WTC11 (cell line): ENCODE measurements at regions not wholly inside any gene's neighbourhood (a gene's known extent, or its start where the extent isn't known, plus 50 kb on each side); places are given as distances from the start of the nearest gene placed in this dataset.

Source experiments
- ATAC-seq: fragments of 200-7000 bp; cut with Tn5 transposase; 2 replicates; pipeline ENCODE4 v1.10.0; 2021; ENCODE audit warnings: mild to moderate bottlenecking, moderate library complexity
- CTCF ChIA-PET: fragments of 300-600 bp; sonication (Branson Sonifier 250); formaldehyde crosslinking; loops from one replicate; lab custom pipeline; 2021; ENCODE audit warnings: antibody characterized with exemption; lab: Charles Lee
- POLR2A ChIA-PET: fragments of 350-600 bp; sonication (Branson Sonifier 250); formaldehyde crosslinking; loops from one replicate; lab custom pipeline; 2021; ENCODE audit warnings: antibody characterized with exemption; lab: Charles Lee
- DNase-seq: peaks from one replicate; pipeline ENCODE4 v3.0.0; 2021; ENCODE audit warnings: low spot score
- H3K27ac Mint-ChIP-seq: 2 replicates; pipeline ENCODE4 v1.8.0; 2021; ENCODE audit warnings: mixed read lengths
- H3K27me3 Mint-ChIP-seq: 2 replicates; pipeline ENCODE4 v1.8.0; 2021; ENCODE audit warnings: low read depth, mild to moderate bottlenecking, moderate library complexity, mixed read lengths
- H3K36me3 Mint-ChIP-seq: 2 replicates; pipeline ENCODE4 v1.8.0; 2021; ENCODE audit warnings: mixed read lengths
- H3K4me1 Mint-ChIP-seq: 2 replicates; pipeline ENCODE4 v1.8.0; 2022; ENCODE audit warnings: mixed read lengths
- H3K4me3 Mint-ChIP-seq: 2 replicates; pipeline ENCODE4 v1.8.0; 2021; ENCODE audit warnings: mild to moderate bottlenecking, moderate library complexity, mixed read lengths
- H3K9me3 Mint-ChIP-seq: 2 replicates; pipeline ENCODE4 v1.8.0; 2021; ENCODE audit warnings: mixed read lengths
- ARID4B ChIP-seq: sonication (generic); formaldehyde crosslinking; IDR thresholded peaks from 2 replicates; pipeline ENCODE4 v1.8.0; 2023; ENCODE audit warnings: missing genetic modification reagents, mild to moderate bottlenecking, borderline replicate concordance
- CREB1 ChIP-seq: sonication (generic); formaldehyde crosslinking; IDR thresholded peaks from 2 replicates; pipeline ENCODE4 v1.8.0; 2023; ENCODE audit warnings: mild to moderate bottlenecking, missing genetic modification reagents
- CREM ChIP-seq: sonication (generic); formaldehyde crosslinking; IDR thresholded peaks from 2 replicates; pipeline ENCODE4 v1.8.1; 2022; ENCODE audit warnings: mild to moderate bottlenecking, missing genetic modification reagents, moderate library complexity
- ERG ChIP-seq: fragments of 250-450 bp; sonication (Bioruptor Pico); IDR thresholded peaks from 2 replicates; pipeline ENCODE4 v1.8.0; 2021; ENCODE audit warnings: mild to moderate bottlenecking
- ESRRA ChIP-seq: sonication (generic); formaldehyde crosslinking; IDR thresholded peaks from 2 replicates; pipeline ENCODE4 v1.8.1; 2022; ENCODE audit warnings: mild to moderate bottlenecking, missing genetic modification reagents, borderline replicate concordance
- FOXJ3 ChIP-seq: sonication (generic); formaldehyde crosslinking; IDR thresholded peaks from 2 replicates; pipeline ENCODE4 v1.9.0; 2021; ENCODE audit warnings: missing genetic modification reagents, mild to moderate bottlenecking, borderline replicate concordance
- FOXK1 ChIP-seq: sonication (generic); formaldehyde crosslinking; IDR thresholded peaks from 2 replicates; pipeline ENCODE4 v1.8.0; 2022; ENCODE audit warnings: mild to moderate bottlenecking, moderate library complexity, missing genetic modification reagents
- GABPB1 ChIP-seq: sonication (generic); formaldehyde crosslinking; IDR thresholded peaks from 2 replicates; pipeline ENCODE4 v1.8.1; 2023; ENCODE audit warnings: mild to moderate bottlenecking, missing genetic modification reagents
- IRF2 ChIP-seq: sonication (generic); formaldehyde crosslinking; IDR thresholded peaks from 2 replicates; pipeline ENCODE4 v1.8.0; 2022; ENCODE audit warnings: low read depth, missing genetic modification reagents, borderline replicate concordance
- JAZF1 ChIP-seq: fragments of 250-450 bp; sonication (Bioruptor Pico); IDR thresholded peaks from 2 replicates; pipeline ENCODE4 v1.9.0; 2021; ENCODE audit warnings: moderate library complexity, mild to moderate bottlenecking, inconsistent platforms
- MYBL2 ChIP-seq: sonication (generic); formaldehyde crosslinking; IDR thresholded peaks from 2 replicates; pipeline ENCODE4 v1.8.1; 2023; ENCODE audit warnings: mild to moderate bottlenecking, moderate library complexity, missing genetic modification reagents
- NR3C1 ChIP-seq: sonication (generic); formaldehyde crosslinking; conservative IDR thresholded peaks from 2 replicates; pipeline ENCODE4 v1.8.1; 2023; ENCODE audit warnings: low read depth, mild to moderate bottlenecking, missing genetic modification reagents
- OVOL2 ChIP-seq: fragments of 250-450 bp; sonication (Bioruptor Pico); IDR thresholded peaks from 2 replicates; pipeline ENCODE4 v1.9.0; 2021; ENCODE audit warnings: mild to moderate bottlenecking, borderline replicate concordance
- RELA ChIP-seq: sonication (generic); formaldehyde crosslinking; IDR thresholded peaks from 2 replicates; pipeline ENCODE4 v1.8.1; 2022; ENCODE audit warnings: missing genetic modification reagents, mild to moderate bottlenecking, borderline replicate concordance
- RORB ChIP-seq: fragments of 250-450 bp; sonication (Bioruptor Pico); IDR thresholded peaks from 2 replicates; pipeline ENCODE4 v1.9.0; 2021; ENCODE audit warnings: mild to moderate bottlenecking
- SP1 ChIP-seq: sonication (generic); formaldehyde crosslinking; conservative IDR thresholded peaks from 2 replicates; pipeline ENCODE4 v1.8.1; 2022; ENCODE audit warnings: missing genetic modification reagents
- TEAD1 ChIP-seq: sonication (generic); formaldehyde crosslinking; IDR thresholded peaks from 2 replicates; pipeline ENCODE4 v1.8.0; 2022; ENCODE audit warnings: mild to moderate bottlenecking, missing genetic modification reagents
- TEAD4 ChIP-seq: sonication (generic); formaldehyde crosslinking; IDR thresholded peaks from 2 replicates; pipeline ENCODE4 v1.8.0; 2022; ENCODE audit warnings: mild to moderate bottlenecking, missing genetic modification reagents
- ZNF138 ChIP-seq: sonication (generic); formaldehyde crosslinking; conservative IDR thresholded peaks from 2 replicates; pipeline ENCODE4 v1.8.1; 2022; ENCODE audit warnings: mild to moderate bottlenecking, moderate library complexity, missing genetic modification reagents
- ZNF423 ChIP-seq: fragments of 250-450 bp; sonication (Bioruptor Pico); IDR thresholded peaks from 2 replicates; pipeline ENCODE4 v2.1.2; 2022; ENCODE audit warnings: mild to moderate bottlenecking, moderate library complexity
- TF ChIP-seq, protein P1 (sequence below): fragments of 200-600 bp; IDR thresholded peaks from 2 replicates; pipeline ENCODE4 v1.8.0; 2022; ENCODE audit warnings: antibody characterized with exemption
- TF ChIP-seq, protein P2 (sequence below): fragments of 250-450 bp; sonication (Bioruptor Pico); IDR thresholded peaks from 2 replicates; pipeline ENCODE4 v1.9.0; 2021; ENCODE audit warnings: mild to moderate bottlenecking, borderline replicate concordance

DNA sequence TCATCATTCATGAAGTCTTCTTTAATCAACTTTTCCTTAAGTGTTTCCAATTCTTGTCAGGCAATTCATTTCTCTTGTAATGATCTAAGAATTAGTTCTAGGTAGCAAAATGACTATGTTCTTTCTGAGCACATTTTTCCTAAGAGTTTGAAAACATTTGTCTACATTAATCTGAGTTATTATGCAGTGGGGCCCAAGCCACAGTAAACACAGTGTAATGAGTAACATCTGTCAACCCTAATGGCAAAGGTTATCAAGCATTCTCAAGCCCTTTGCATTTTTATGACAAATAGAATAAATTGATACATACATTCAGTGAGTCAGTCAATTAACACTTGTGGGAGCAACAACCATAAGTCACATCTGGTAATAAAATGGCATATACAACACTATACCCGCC lies 106.7 kb upstream of the ZC3H12C start:
- ATAC-seq (no peak), DNase-seq (no peak)
- Mint-ChIP-seq H3K4me1 (no peaks in the 10 kb centered on the region), H3K27me3 (no peaks in the 10 kb centered on the region), H3K4me3 (no peak overlapping the region), H3K27ac (no peak overlapping the region), H3K36me3 (no peaks in the 10 kb centered on the region), H3K9me3 (no peaks in the 10 kb centered on the region)
- CTCF ChIA-PET = no interaction called here
- no peak for TF ChIP-seq RELA (CRISPR knock-in tag)
- TF ChIP-seq FOXK1 = no peak
- TF ChIP-seq ESRRA = no peak
- no peak for TF ChIP-seq MYBL2 (CRISPR knock-in tag)
- no peak for TF ChIP-seq GABPB1 (CRISPR knock-in tag)
- no peak for TF ChIP-seq CREB1 (CRISPR knock-in tag)
- TF ChIP-seq ZNF423 (CRISPR knock-in tag) = no peak
- no peak for TF ChIP-seq ERG (CRISPR knock-in tag)
- TF ChIP-seq OVOL2 (CRISPR knock-in tag) = no peak
- TF ChIP-seq RORB (CRISPR knock-in tag) = no peak
- no peak for TF ChIP-seq JAZF1
- no peak for TF ChIP-seq ZNF138 (CRISPR knock-in tag)
- POLR2A ChIA-PET = no interaction called here

DNA sequence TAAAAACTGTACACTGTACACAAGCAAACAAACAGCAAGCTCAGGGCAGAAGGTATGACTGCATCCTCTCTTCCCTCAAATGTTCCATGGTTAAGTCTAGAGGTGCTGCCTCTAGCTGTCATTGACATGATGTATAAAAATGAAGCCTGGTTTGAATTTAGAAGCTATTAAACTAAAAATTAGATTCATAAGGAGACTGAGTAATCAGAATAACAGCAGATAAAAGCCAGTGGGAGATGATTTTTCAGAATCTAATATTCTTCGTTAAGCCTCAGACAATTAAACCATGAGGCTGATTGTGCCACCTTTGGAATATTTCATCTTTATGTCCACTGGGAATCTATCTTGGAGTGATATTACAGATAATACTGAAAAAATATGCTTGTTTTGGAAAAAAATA lies 101.4 kb upstream of the ZC3H12C start:
- ChIA-PET CTCF (no interaction called here), POLR2A (no interaction called here)
- Mint-ChIP-seq H3K36me3 (no peaks in the 10 kb centered on the region), H3K4me1 (no peaks in the 10 kb centered on the region), H3K27ac (no peak overlapping the region), H3K9me3 (no peaks in the 10 kb centered on the region), H3K27me3 (no peaks in the 10 kb centered on the region), H3K4me3 (no peak overlapping the region)
- ATAC-seq (no peak), DNase-seq (no peak)
- no peak for TF ChIP-seq CREM

DNA sequence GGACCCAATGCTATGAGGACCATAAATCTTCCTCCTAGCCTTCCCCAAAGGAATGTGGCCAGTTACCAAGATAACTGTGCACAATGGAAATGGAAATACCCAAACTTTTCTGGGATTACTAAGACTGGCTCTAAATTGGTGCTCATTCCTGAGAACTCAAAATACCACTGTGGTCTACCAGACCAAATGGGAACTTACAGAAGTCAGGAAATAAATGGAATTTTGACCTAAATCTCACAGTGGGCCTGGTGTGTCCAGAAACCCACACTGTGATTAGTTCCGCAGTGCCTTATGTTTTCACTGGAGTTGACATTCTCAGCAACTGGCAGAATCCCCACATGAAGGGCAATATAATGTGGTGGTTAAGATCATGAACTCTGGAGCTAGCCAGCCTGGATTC lies 99.4 kb upstream of the ZC3H12C start:
- no peaks in the 10 kb centered on the region for H3K36me3 Mint-ChIP-seq
- no peak overlapping the region for H3K4me3 Mint-ChIP-seq
- ATAC-seq (no peak), DNase-seq (no peak)
- H3K27me3 Mint-ChIP-seq = no peaks in the 10 kb centered on the region
- H3K4me1 Mint-ChIP-seq = no peaks in the 10 kb centered on the region
- H3K27ac Mint-ChIP-seq = no peak overlapping the region
- no peaks in the 10 kb centered on the region for H3K9me3 Mint-ChIP-seq
- POLR2A ChIA-PET = no interaction called here
- CTCF ChIA-PET = no interaction called here
- TF ChIP-seq TEAD1 = no peak
- no peak for TF ChIP-seq ARID4B (CRISPR knock-in tag)
- TF ChIP-seq FOXJ3 (CRISPR knock-in tag) = no peak
- TF ChIP-seq IRF2 (CRISPR knock-in tag) = no peak
- TF ChIP-seq NR3C1 (CRISPR knock-in tag) = no peak
- TF ChIP-seq, protein P1, sequence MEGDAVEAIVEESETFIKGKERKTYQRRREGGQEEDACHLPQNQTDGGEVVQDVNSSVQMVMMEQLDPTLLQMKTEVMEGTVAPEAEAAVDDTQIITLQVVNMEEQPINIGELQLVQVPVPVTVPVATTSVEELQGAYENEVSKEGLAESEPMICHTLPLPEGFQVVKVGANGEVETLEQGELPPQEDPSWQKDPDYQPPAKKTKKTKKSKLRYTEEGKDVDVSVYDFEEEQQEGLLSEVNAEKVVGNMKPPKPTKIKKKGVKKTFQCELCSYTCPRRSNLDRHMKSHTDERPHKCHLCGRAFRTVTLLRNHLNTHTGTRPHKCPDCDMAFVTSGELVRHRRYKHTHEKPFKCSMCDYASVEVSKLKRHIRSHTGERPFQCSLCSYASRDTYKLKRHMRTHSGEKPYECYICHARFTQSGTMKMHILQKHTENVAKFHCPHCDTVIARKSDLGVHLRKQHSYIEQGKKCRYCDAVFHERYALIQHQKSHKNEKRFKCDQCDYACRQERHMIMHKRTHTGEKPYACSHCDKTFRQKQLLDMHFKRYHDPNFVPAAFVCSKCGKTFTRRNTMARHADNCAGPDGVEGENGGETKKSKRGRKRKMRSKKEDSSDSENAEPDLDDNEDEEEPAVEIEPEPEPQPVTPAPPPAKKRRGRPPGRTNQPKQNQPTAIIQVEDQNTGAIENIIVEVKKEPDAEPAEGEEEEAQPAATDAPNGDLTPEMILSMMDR = no peak
- no peak for TF ChIP-seq TEAD4 (CRISPR knock-in tag)
- no peak for TF ChIP-seq SP1 (CRISPR knock-in tag)
- no peak for TF ChIP-seq JAZF1
- no peak for TF ChIP-seq ZNF423 (CRISPR knock-in tag)
- no peak for TF ChIP-seq ZNF138 (CRISPR knock-in tag)
- TF ChIP-seq, protein P2, sequence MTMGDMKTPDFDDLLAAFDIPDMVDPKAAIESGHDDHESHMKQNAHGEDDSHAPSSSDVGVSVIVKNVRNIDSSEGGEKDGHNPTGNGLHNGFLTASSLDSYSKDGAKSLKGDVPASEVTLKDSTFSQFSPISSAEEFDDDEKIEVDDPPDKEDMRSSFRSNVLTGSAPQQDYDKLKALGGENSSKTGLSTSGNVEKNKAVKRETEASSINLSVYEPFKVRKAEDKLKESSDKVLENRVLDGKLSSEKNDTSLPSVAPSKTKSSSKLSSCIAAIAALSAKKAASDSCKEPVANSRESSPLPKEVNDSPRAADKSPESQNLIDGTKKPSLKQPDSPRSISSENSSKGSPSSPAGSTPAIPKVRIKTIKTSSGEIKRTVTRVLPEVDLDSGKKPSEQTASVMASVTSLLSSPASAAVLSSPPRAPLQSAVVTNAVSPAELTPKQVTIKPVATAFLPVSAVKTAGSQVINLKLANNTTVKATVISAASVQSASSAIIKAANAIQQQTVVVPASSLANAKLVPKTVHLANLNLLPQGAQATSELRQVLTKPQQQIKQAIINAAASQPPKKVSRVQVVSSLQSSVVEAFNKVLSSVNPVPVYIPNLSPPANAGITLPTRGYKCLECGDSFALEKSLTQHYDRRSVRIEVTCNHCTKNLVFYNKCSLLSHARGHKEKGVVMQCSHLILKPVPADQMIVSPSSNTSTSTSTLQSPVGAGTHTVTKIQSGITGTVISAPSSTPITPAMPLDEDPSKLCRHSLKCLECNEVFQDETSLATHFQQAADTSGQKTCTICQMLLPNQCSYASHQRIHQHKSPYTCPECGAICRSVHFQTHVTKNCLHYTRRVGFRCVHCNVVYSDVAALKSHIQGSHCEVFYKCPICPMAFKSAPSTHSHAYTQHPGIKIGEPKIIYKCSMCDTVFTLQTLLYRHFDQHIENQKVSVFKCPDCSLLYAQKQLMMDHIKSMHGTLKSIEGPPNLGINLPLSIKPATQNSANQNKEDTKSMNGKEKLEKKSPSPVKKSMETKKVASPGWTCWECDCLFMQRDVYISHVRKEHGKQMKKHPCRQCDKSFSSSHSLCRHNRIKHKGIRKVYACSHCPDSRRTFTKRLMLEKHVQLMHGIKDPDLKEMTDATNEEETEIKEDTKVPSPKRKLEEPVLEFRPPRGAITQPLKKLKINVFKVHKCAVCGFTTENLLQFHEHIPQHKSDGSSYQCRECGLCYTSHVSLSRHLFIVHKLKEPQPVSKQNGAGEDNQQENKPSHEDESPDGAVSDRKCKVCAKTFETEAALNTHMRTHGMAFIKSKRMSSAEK = no peak
